ENCODE measurements at regions not wholly inside any gene's neighbourhood (a gene's known extent, or its start where the extent isn't known, plus 50 kb on each side); places are given as distances from the start of the nearest gene placed in this dataset.
"Not testable (repeated sequence)": the region's sequence is repeated elsewhere in the genome, so short reads cannot be mapped to it uniquely, and the experiment has no call there.

GRCh38 chr2:122651236-122651635, 895.8 kb downstream of the TSN start:
- no peak for DNase-seq (ENCODE audit: low spot score)

GRCh38 chr2:122651780-122652179, 896.3 kb downstream of the TSN start:
- no peak for DNase-seq (ENCODE audit: low spot score)

GRCh38 chr2:122652670-122653069, 897.2 kb downstream of the TSN start:
- DNase-seq (ENCODE audit: low spot score), result no peak

GRCh38 chr2:122656403-122656802, 901.0 kb downstream of the TSN start:
- no peak for DNase-seq (ENCODE audit: low spot score)

GRCh38 chr2:122660786-122661634, 905.6 kb downstream of the TSN start:
- no peak for DNase-seq (ENCODE audit: low spot score)

GRCh38 chr2:122663620-122664019, 908.2 kb downstream of the TSN start:
- DNase-seq (ENCODE audit: low spot score), result no peak

- DNase-seq (ENCODE audit: low spot score), result no peak
These were observed 914.2 kb downstream of the TSN start for GRCh38 chr2:122669627-122670026.

- no peak for DNase-seq (ENCODE audit: low spot score)
These were observed 915.4 kb downstream of the TSN start for GRCh38 chr2:122670897-122671296.

GRCh38 chr2:122680662-122681061, 925.2 kb downstream of the TSN start:
- no peak for DNase-seq (ENCODE audit: low spot score)

GRCh38 chr2:122681626-122682025, 926.2 kb downstream of the TSN start:
- DNase-seq (ENCODE audit: low spot score), result no peak

- no peak for DNase-seq (ENCODE audit: low spot score)
These were observed 926.9 kb downstream of the TSN start for GRCh38 chr2:122682356-122682755.

- DNase-seq (ENCODE audit: low spot score), result no peak
These were observed 927.6 kb downstream of the TSN start for GRCh38 chr2:122683018-122683417.

- DNase-seq (ENCODE audit: low spot score), result no peak
These were observed 937.1 kb downstream of the TSN start for GRCh38 chr2:122692400-122693083.

- DNase-seq (ENCODE audit: low spot score), result no peak
These were observed 942.0 kb downstream of the TSN start for GRCh38 chr2:122697415-122697814.

GRCh38 chr2:122703676-122704075, 948.2 kb downstream of the TSN start:
- no peak for DNase-seq (ENCODE audit: low spot score)

- DNase-seq (ENCODE audit: low spot score), result no peak
These were observed 948.7 kb downstream of the TSN start for GRCh38 chr2:122704109-122704563.

GRCh38 chr2:122705746-122706145, 950.3 kb downstream of the TSN start:
- no peak for DNase-seq (ENCODE audit: low spot score)

GRCh38 chr2:122706757-122707223, 951.3 kb downstream of the TSN start:
- DNase-seq (ENCODE audit: low spot score), result no peak

GRCh38 chr2:122707224-122707824, 951.9 kb downstream of the TSN start:
- DNase-seq (ENCODE audit: low spot score), result no peak

- DNase-seq (ENCODE audit: low spot score), result no peak
These were observed 954.6 kb downstream of the TSN start for GRCh38 chr2:122710049-122710448.

GRCh38 chr2:122713800-122714199, 958.3 kb downstream of the TSN start:
- no peak for DNase-seq (ENCODE audit: low spot score)

GRCh38 chr2:122720822-122721221, 965.4 kb downstream of the TSN start:
- DNase-seq (ENCODE audit: low spot score), result not testable (repeated sequence)
